ENCODE measurements at regions not wholly inside any gene's neighbourhood (a gene's known extent, or its start where the extent isn't known, plus 50 kb on each side); places are given as distances from the start of the nearest gene placed in this dataset.

DNA sequence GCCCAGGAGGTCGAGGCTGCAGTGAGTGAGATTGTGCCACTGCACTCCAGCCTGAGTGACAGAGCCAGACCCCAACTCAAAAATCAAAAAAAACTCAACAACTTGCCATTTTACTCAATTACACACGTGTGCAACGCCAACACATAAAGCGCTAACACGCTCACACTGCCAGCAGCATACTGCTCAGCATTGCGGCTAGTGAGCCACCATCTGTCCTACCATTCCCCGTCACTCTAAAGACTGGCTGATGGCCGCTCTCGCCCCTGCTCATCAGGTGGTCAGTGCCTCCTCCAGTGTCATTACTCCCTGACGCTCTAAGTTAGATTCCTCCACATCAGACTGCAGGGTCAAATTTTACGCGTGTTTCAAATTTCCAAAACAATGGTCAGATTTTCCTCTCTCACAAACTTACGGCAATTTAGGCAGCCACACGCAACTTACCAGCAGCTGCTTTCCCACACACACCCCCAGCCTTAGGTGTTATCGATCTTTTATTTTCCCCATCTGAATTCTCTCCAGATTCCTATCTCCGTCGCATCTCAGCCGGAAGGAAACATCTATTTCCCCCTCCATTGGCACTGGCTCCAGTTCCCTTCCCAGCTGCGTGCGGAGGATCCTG is 240.8 kb downstream of the C16orf95 start:
- Histone ChIP-seq H3K79me2 (ENCODE audit: control insufficient read depth, insufficient read depth, low read length) (no peaks in the 10 kb centered on the region), H3K4me1 (ENCODE audit: control insufficient read depth, insufficient read depth, low read length) (peaks cover 13% of the 10 kb centered on the region), H3K4me3 (no peak overlapping the region), H3K9ac (ENCODE audit: control insufficient read depth, insufficient read depth, low read length) (no peak overlapping the region), H4K20me1 (ENCODE audit: control insufficient read depth, insufficient read depth) (no peaks in the 10 kb centered on the region), H3K4me2 (ENCODE audit: control insufficient read depth, insufficient read depth) (no peak overlapping the region), H3K9me3 (replicated peaks; ENCODE audit: control insufficient read depth, insufficient read depth, low read length) (peaks cover 2% of the 10 kb centered on the region; the same call in 2 of the 3 replicates), H3K27ac (ENCODE audit: control insufficient read depth, insufficient read depth) (no peak overlapping the region), H2AFZ (ENCODE audit: control insufficient read depth, low read depth, low read length) (no peak overlapping the region), H3K27me3 (replicated peaks in 1 of 2; ENCODE audit: control insufficient read depth in 2 of 2, insufficient read depth in 2 of 2, low read length in 1 of 2) (peaks cover 0 to under 1% of the 10 kb centered on the region in 2 experiments; a peak in 1 of 4 replicates), H3K36me3 (ENCODE audit: control insufficient read depth in 2 of 2, insufficient read depth in 2 of 2, low read length in 1 of 2) (no peaks in the 10 kb centered on the region)
- BruUV-seq (replicated peaks), result no TSS peak
- no peak for ATAC-seq
- in situ Hi-C loops (cut with MboI) (no loop called here), intact Hi-C loops (cut with micrococcal nuclease; ENCODE audit: unreplicated experiment) (loop anchor here (5.0 kb wide), 1 partner anchor 514 kb away; no protein-coding TSS in a partner anchor)
- CTCF ChIA-PET, result interaction anchor here (1.5 to 4.4 kb wide), 3 partner anchors 13 to 33 kb away, joined by 4 to 18 read pairs (median 5); no protein-coding TSS in a partner anchor
- 69% methylated on average over 20 of the region's 20 CpGs for WGBS (ENCODE audit: insufficient coverage, insufficient replicate concordance, low lambda C conversion rate, missing lambda C conversion rate)
- RAD21 ChIA-PET (ENCODE audit: unreplicated experiment), result interaction anchor here (1.0 kb wide), 1 partner anchor 512 kb away, joined by 3 read pairs; no protein-coding TSS in a partner anchor
- FAIRE-seq, result no peak
- POLR2A ChIA-PET, result no interaction called here
- SMC1A ChIA-PET (ENCODE audit: uncharacterized antibody, unreplicated experiment), result no interaction called here
- TF ChIP-seq, protein P1, sequence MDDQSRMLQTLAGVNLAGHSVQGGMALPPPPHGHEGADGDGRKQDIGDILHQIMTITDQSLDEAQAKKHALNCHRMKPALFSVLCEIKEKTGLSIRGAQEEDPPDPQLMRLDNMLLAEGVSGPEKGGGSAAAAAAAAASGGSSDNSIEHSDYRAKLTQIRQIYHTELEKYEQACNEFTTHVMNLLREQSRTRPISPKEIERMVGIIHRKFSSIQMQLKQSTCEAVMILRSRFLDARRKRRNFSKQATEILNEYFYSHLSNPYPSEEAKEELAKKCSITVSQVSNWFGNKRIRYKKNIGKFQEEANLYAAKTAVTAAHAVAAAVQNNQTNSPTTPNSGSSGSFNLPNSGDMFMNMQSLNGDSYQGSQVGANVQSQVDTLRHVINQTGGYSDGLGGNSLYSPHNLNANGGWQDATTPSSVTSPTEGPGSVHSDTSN (IDR thresholded peaks at IDR 0.05; ENCODE audit: insufficient replicate concordance, low read depth, low read length), result peak; percentile 40
- TF ChIP-seq, protein P2, sequence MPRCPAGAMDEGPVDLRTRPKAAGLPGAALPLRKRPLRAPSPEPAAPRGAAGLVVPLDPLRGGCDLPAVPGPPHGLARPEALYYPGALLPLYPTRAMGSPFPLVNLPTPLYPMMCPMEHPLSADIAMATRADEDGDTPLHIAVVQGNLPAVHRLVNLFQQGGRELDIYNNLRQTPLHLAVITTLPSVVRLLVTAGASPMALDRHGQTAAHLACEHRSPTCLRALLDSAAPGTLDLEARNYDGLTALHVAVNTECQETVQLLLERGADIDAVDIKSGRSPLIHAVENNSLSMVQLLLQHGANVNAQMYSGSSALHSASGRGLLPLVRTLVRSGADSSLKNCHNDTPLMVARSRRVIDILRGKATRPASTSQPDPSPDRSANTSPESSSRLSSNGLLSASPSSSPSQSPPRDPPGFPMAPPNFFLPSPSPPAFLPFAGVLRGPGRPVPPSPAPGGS (IDR thresholded peaks at IDR 0.05; ENCODE audit: borderline replicate concordance, insufficient read depth, low read depth, low read length, poor library complexity, severe bottlenecking), result peak; percentile 84
- TF ChIP-seq, protein P3, sequence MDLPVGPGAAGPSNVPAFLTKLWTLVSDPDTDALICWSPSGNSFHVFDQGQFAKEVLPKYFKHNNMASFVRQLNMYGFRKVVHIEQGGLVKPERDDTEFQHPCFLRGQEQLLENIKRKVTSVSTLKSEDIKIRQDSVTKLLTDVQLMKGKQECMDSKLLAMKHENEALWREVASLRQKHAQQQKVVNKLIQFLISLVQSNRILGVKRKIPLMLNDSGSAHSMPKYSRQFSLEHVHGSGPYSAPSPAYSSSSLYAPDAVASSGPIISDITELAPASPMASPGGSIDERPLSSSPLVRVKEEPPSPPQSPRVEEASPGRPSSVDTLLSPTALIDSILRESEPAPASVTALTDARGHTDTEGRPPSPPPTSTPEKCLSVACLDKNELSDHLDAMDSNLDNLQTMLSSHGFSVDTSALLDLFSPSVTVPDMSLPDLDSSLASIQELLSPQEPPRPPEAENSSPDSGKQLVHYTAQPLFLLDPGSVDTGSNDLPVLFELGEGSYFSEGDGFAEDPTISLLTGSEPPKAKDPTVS (IDR thresholded peaks at IDR 0.05; ENCODE audit: low read depth, low read length), result no peak
- no peak for DNase-seq (ENCODE audit: low read depth, low spot score)
